22Rv1 (cell line): ENCODE measurements at regions not wholly inside any gene's neighbourhood (a gene's known extent, or its start where the extent isn't known, plus 50 kb on each side); places are given as distances from the start of the nearest gene placed in this dataset.

ENCODE experiments used
- ZFX ChIP-seq: fragments of 450-650 bp; IDR thresholded peaks from 2 replicates; pipeline ENCODE4 v1.6.1; 2017; ENCODE audit warnings: antibody characterized with exemption, borderline replicate concordance
- TF ChIP-seq, protein P1 (sequence below): fragments of 450-650 bp; IDR thresholded peaks from 2 replicates; pipeline ENCODE4 v1.5.1; 2017; ENCODE audit warnings: mild to moderate bottlenecking

DNA sequence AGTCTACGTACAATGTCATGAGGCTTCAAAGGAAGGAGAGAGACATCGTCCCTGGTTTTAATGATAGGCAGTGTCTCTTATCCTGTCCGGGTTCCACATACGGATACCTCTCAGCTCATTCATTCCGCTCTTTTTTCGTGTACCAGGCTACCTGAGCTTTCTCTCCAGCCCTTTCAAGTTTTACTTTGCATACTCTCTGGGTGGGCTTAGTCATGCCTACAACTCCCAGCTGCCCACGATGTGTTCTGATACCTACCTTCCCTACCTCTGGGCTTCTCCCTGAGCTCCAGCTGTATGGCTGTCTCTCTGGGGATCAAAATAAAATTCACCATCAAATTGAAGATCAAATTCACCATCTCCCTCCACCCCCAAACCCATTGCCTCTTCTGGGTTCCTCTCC lies 354.0 kb upstream of the EEF2KMT start:
- TF ChIP-seq, protein P1, sequence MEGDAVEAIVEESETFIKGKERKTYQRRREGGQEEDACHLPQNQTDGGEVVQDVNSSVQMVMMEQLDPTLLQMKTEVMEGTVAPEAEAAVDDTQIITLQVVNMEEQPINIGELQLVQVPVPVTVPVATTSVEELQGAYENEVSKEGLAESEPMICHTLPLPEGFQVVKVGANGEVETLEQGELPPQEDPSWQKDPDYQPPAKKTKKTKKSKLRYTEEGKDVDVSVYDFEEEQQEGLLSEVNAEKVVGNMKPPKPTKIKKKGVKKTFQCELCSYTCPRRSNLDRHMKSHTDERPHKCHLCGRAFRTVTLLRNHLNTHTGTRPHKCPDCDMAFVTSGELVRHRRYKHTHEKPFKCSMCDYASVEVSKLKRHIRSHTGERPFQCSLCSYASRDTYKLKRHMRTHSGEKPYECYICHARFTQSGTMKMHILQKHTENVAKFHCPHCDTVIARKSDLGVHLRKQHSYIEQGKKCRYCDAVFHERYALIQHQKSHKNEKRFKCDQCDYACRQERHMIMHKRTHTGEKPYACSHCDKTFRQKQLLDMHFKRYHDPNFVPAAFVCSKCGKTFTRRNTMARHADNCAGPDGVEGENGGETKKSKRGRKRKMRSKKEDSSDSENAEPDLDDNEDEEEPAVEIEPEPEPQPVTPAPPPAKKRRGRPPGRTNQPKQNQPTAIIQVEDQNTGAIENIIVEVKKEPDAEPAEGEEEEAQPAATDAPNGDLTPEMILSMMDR = no peak
- no peak for TF ChIP-seq ZFX
